ENCODE measurements at regions not wholly inside any gene's neighbourhood (a gene's known extent, or its start where the extent isn't known, plus 50 kb on each side); places are given as distances from the start of the nearest gene placed in this dataset.
"Not testable (repeated sequence)": the region's sequence is repeated elsewhere in the genome, so short reads cannot be mapped to it uniquely, and the experiment has no call there.

DNA sequence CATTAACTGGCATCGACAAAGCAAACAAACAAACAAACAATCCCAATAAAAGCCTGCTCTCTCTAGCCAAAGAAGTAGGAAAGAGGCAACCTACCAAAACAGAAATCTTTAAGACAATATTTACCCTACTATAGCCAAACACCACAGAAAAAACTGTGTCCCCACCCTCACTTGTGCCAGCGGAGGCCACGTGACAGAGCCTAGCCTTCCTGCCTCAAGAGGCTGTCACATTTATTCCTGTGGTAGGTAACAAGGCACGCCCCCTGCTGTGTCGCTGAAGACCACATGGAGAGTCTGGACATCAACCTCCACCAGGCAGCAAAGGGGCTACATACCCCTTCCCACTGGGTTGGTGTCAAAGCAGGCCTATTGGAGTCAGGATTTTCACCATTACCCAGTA is 148.1 kb downstream of the LMNTD1 start:
- intact Hi-C loops (cut with DNase I; ENCODE audit: low total_unique reads) = no loop called here

DNA sequence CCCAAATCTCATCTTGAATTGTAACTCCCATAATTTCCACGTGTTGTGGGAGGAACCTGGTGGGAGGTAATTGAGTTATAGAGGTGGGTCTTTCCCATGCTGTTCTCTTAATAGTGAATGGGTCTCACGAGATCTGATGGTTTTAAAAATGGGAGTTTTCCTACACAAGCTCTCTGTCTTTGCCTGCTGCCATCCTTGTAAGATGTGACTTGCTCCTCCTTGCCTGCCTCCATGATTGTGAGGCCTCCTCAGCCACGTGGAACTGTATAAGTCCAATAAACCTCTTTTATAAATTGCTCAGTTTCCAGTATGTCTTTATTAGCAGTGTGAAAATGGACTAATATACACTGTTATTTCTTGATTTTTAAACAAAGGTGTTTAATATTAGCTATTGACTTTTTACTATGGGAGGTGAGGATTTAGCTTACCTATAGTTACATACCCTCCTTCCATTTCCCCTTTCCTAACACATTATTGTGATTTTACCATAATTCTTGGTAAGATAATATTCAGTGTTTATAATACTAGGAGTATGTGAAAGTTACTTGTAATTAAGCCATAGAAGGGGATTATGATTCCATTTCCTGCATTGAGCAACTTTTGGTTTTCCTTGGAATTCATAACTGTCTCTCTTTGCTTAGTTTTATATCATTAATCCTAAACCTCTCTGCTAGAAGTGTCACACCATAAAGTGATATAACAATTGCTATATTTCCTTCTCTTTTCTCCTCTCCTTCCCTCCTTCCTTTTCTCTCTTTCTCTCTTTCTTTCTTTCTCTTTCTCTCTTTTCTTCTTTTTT is 151.0 kb upstream of the KRAS start:
- Histone ChIP-seq H3K27ac (no peak overlapping the region), H3K4me3 (no peak overlapping the region), H3K4me1 (no peaks in the 10 kb centered on the region), H3K27me3 (no peaks in the 10 kb centered on the region), H3K9me3 (no peaks in the 10 kb centered on the region), H3K36me3 (no peaks in the 10 kb centered on the region)
- TF ChIP-seq, protein P1, sequence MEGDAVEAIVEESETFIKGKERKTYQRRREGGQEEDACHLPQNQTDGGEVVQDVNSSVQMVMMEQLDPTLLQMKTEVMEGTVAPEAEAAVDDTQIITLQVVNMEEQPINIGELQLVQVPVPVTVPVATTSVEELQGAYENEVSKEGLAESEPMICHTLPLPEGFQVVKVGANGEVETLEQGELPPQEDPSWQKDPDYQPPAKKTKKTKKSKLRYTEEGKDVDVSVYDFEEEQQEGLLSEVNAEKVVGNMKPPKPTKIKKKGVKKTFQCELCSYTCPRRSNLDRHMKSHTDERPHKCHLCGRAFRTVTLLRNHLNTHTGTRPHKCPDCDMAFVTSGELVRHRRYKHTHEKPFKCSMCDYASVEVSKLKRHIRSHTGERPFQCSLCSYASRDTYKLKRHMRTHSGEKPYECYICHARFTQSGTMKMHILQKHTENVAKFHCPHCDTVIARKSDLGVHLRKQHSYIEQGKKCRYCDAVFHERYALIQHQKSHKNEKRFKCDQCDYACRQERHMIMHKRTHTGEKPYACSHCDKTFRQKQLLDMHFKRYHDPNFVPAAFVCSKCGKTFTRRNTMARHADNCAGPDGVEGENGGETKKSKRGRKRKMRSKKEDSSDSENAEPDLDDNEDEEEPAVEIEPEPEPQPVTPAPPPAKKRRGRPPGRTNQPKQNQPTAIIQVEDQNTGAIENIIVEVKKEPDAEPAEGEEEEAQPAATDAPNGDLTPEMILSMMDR (IDR thresholded peaks at IDR 0.05) = no peak
- intact Hi-C loops (cut with DNase I; ENCODE audit: low total_unique reads) = no loop called here
- no peak for DNase-seq

More for the DNA sequence above, 148.1 kb downstream of the LMNTD1 start:
- Histone ChIP-seq H3K4me3 (no peak overlapping the region), H3K27me3 (no peaks in the 10 kb centered on the region), H3K9me3 (no peaks in the 10 kb centered on the region), H3K36me3 (no peaks in the 10 kb centered on the region), H3K27ac (no peak overlapping the region), H3K4me1 (no peaks in the 10 kb centered on the region)
- no peak for TF ChIP-seq POLR2A (IDR thresholded peaks at IDR 0.05)
- TF ChIP-seq, protein P1 (IDR thresholded peaks at IDR 0.05) = no peak
- DNase-seq = no peak

DNA sequence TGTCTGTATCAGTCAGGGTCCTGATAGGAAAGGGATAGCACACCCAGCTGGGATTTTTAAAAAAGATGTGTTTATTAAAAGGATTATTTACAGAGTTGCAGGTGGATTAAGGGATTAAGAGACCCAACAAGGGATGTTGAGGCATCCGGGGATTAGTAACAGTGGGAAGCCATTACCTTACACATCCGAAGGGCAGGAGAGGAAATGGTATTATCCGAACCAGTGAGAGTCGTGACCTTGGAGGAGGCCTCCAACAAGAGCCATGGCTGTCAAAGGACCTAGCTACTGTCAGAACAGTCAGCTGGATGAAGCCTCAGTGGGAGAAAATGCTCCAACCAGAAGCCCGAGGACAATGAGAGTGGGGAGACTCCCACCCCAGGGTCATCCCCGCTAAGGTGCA is 146.3 kb upstream of the KRAS start:
- no peak for DNase-seq
- intact Hi-C loops (cut with DNase I; ENCODE audit: low total_unique reads) = no loop called here
- no peak overlapping the region for H3K4me3 ChIP-seq
- H3K9me3 ChIP-seq = no peaks in the 10 kb centered on the region
- H3K4me1 ChIP-seq = no peaks in the 10 kb centered on the region
- H3K27ac ChIP-seq = no peak overlapping the region
- no peaks in the 10 kb centered on the region for H3K36me3 ChIP-seq
- TF ChIP-seq, protein P1 (IDR thresholded peaks at IDR 0.05) = no peak
- TF ChIP-seq POLR2A (IDR thresholded peaks at IDR 0.05) = no peak
- H3K27me3 ChIP-seq = no peaks in the 10 kb centered on the region

DNA sequence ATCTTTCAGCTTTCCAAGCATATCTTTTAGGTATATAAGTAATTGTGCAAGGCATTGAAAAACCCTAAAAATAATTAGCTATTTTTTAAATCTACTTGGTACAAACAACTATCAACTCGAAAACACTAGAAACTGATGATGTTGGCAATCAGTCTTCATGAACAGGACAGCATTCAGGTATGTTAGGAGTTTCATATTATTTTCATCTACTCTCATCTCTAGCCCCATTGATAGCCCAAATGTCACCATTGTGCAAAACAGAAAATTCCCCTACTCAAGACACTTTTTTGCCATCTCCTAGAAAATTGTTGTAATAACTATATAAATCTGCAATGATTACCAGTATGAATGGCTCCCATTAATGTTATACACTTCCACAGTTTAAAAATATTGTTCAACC is 144.5 kb upstream of the KRAS start:
- Histone ChIP-seq H3K4me1 (no peaks in the 10 kb centered on the region), H3K27me3 (no peaks in the 10 kb centered on the region), H3K4me3 (no peak overlapping the region), H3K9me3 (no peaks in the 10 kb centered on the region), H3K36me3 (no peaks in the 10 kb centered on the region), H3K27ac (no peak overlapping the region)
- intact Hi-C loops (cut with DNase I; ENCODE audit: low total_unique reads) = no loop called here
- no peak for DNase-seq
- TF ChIP-seq POLR2A (IDR thresholded peaks at IDR 0.05) = no peak
- TF ChIP-seq, protein P1 (IDR thresholded peaks at IDR 0.05) = no peak

DNA sequence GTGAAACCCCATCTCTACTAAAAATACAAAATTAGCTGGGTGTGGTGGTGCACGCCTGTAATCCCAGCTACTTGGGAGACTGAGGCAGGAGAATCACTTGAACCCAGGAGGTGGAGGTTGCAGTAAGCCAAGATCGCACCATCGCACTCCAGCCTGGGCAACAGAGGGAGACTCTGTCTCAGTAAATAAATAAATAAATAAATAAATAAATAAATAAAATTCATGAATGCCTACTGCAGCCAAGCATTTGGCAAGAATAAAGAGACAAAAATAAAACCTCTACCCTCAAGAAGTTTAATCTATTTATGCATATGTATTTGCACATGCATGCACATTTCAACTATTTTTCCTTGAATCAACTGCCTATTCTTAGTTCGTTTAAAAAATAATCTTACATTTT is 144.0 kb upstream of the KRAS start:
- DNase-seq; H3K27ac ChIP-seq; H3K4me3 ChIP-seq; intact Hi-C loops (cut with DNase I; ENCODE audit: low total_unique reads); H3K4me1 ChIP-seq; H3K27me3 ChIP-seq; H3K36me3 ChIP-seq; H3K9me3 ChIP-seq: not testable (repeated sequence)

DNA sequence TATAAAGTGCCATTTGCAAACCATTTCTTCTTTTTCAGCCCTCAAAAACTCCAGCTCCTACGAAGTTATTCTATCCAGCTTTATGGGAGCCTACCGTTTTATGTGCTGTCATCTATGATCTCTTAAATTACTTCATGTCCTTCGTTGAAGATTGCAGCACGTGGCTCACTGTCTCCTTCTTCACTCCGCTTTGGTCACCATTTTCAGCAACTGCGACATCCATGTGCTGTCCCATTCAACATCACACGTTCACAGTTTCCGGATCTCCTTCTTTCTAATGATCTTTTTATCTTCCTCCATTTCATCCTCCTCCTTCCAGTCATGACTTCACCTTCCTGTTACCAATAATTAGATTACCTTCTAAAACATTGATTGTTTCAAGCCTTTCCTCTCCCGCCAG is 143.3 kb upstream of the KRAS start:
- intact Hi-C loops (cut with DNase I; ENCODE audit: low total_unique reads) = no loop called here
- Histone ChIP-seq H3K4me3 (no peak overlapping the region), H3K27me3 (no peaks in the 10 kb centered on the region), H3K9me3 (no peaks in the 10 kb centered on the region), H3K36me3 (no peaks in the 10 kb centered on the region), H3K4me1 (no peaks in the 10 kb centered on the region), H3K27ac (no peak overlapping the region)
- TF ChIP-seq, protein P1 (IDR thresholded peaks at IDR 0.05) = no peak
- TF ChIP-seq POLR2A (IDR thresholded peaks at IDR 0.05) = no peak
- DNase-seq = no peak

DNA sequence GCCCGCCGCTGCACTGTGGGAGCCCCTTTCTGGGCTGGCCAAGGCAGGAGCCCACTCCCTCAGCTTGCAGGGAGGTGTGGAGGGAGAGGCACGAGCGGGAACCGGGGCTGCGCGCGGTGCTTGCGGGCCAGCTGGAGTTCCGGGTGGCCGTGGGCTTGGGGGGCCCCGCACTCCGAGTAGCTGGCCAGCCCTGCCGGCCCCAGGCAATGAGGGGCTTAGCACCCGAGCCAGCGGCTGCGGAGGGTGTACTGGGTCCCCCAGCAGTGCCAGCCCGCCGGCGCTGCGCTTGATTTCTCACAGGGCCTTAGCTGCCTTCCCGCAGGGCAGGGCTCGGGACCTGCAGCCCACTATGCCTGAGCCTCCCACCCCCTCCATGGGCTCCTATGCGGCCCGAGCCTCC is 140.6 kb upstream of the KRAS start:
- H3K4me3 ChIP-seq; DNase-seq; H3K36me3 ChIP-seq; H3K9me3 ChIP-seq; H3K4me1 ChIP-seq; H3K27ac ChIP-seq; intact Hi-C loops (cut with DNase I; ENCODE audit: low total_unique reads); H3K27me3 ChIP-seq: not testable (repeated sequence)
